Tibial nerve (tissue), 3 donors: ENCODE measurements at regions not wholly inside any gene's neighbourhood (a gene's known extent, or its start where the extent isn't known, plus 50 kb on each side); places are given as distances from the start of the nearest gene placed in this dataset.

Experiments used
- POLR2A ChIP-seq, 2 donors: fragments of 450-650 bp; IDR thresholded peaks; one replicate each; pipeline ENCODE4 v1.6.1; 2017; ENCODE audit warnings: antibody characterized with exemption in 2 of 2, mild to moderate bottlenecking in 2 of 2, moderate library complexity in 2 of 2
- TF ChIP-seq, protein P1 (sequence below), 5 experiments: fragments of 200-600 bp in 3 of 5; fragments of 450-650 bp in 2 of 5; sonication (generic) in 3 of 5; IDR thresholded peaks; one replicate each; pipeline ENCODE4 v1.5.1; 2016 to 2019; ENCODE audit warnings: antibody characterized with exemption in 5 of 5, mild to moderate bottlenecking in 3 of 5, moderate library complexity in 2 of 5

DNA sequence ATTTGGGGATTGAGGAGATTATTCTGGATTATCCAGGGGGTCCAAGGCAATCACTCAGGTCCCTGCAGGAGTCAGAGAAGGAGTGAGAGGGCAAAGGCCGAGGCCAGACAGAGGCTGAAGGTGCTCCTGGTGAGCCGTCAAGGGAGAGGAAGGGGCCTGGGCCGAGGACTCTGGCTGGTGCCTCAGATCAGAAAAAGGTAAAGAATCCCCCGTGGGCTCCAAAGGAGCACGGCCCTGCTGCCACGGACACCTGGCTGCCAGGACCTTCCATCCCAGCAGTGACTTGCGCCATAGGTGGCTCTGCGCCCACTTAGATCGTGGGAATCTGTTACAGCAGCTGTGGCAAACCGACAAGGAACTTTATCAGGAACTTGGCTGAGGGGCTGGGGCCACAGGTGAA, 374.8 kb upstream of the MYT1L start:
- no peak for TF ChIP-seq POLR2A (IDR thresholded peaks at IDR 0.05)
- TF ChIP-seq, protein P1, sequence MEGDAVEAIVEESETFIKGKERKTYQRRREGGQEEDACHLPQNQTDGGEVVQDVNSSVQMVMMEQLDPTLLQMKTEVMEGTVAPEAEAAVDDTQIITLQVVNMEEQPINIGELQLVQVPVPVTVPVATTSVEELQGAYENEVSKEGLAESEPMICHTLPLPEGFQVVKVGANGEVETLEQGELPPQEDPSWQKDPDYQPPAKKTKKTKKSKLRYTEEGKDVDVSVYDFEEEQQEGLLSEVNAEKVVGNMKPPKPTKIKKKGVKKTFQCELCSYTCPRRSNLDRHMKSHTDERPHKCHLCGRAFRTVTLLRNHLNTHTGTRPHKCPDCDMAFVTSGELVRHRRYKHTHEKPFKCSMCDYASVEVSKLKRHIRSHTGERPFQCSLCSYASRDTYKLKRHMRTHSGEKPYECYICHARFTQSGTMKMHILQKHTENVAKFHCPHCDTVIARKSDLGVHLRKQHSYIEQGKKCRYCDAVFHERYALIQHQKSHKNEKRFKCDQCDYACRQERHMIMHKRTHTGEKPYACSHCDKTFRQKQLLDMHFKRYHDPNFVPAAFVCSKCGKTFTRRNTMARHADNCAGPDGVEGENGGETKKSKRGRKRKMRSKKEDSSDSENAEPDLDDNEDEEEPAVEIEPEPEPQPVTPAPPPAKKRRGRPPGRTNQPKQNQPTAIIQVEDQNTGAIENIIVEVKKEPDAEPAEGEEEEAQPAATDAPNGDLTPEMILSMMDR (IDR thresholded peaks at IDR 0.05), result no peak
